ENCODE measurements at regions not wholly inside any gene's neighbourhood (a gene's known extent, or its start where the extent isn't known, plus 50 kb on each side); places are given as distances from the start of the nearest gene placed in this dataset.
"Not testable (repeated sequence)": the region's sequence is repeated elsewhere in the genome, so short reads cannot be mapped to it uniquely, and the experiment has no call there.

DNA sequence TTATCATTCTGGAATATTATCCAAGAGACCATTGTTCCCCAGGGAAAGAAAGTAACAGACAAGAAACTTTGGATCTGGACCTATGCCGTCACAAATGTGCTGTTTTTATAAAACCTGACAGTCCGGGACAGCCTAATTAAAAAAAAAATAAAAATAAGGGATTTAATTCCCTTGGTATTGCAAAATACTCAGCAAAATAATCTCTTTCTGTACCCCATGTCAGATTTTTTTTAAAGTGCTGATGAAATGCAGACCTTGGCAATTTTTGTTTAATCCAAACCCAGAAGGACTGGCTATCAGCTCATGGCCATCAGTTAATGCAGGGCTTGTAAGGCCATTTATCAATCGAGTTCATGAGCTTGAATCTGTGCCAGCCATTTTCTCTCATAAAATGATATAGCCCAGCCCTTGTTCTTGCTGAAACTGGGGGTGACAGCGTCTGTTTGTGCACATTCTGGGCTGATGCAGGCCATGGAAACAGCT, 162.7 kb upstream of the S1PR3 start:
- no peak for DNase-seq (ENCODE audit: low read depth, low spot score)
- H3K27ac ChIP-seq, result no peak overlapping the region

DNA sequence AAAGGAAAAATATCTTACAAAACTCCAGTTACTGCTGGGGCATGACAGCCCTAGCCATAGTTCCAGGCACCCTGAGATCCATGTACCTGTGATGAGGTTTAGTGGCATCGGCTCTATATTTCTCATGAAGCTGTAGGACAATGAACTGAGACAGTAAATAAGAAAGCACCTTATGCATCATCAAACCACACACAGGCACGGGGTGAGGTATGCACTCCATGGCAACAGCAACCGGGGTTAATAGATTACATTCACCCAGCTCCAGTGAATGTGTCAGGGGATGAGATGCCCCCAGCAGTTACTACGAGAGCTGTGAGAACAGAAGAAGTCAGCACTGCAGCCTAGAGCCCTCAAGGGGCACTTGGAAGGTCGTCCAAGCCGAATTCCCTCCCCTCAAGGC, 162.0 kb upstream of the S1PR3 start:
- no peak overlapping the region for H3K27ac ChIP-seq
- DNase-seq (ENCODE audit: low read depth, low spot score), result peak; percentile 12

DNA sequence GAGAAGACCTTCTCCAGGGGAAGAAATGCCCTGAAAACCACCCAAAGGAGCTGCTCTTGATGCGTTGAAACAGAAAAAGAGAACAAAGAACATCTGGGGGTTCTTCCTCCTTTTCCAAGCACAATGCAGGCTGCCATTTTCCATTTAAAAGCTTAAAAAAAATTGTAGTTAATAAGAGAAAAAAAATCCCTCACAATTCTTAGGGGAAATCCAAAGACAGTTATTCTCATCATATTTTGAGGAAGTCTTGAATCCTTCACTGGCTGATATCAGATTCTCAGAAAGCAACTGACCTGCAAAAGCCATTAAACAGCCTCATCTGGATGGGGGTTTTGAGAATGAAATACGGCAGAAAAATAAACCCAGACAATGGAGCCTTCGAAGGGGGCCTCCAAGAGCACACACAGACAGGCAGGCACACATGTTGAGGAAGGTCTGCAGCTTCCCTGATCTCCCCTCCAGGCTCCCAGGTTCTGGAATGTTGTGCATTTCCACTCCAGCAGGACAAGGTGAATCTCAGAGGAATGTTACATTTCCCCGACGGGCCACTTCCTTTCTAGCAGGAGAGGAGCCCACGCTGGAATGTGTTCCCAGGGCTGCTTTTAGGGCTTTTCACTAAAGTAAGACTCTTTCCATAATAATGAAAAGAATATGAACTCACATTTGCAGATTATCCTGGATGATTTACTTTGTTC, 159.4 kb upstream of the S1PR3 start:
- no peak for DNase-seq (ENCODE audit: low read depth, low spot score)

DNA sequence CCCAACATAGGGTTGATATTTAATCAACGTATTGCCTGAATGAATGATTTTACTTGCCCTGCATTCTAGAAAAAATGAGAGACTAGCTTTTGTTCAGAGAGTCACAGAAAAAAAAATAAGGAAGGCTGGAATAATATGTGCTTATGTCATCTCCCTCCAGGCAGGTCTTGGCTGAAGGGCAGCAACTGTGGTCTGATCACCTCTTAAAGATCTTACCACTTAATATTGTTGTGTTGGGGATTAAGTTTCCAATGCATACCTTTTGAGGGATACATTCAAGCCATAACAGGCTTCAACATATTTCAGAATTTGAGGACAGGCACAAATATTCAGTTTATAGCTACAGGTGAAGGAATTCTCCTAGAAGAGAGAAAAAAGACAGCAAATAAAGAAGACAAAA, 157.3 kb upstream of the S1PR3 start:
- DNase-seq (ENCODE audit: low read depth, low spot score), result peak; percentile 37
- H3K27ac ChIP-seq, result no peak overlapping the region

More for the DNA sequence above, 159.4 kb upstream of the S1PR3 start:
- H3K27ac ChIP-seq, result no peak overlapping the region

DNA sequence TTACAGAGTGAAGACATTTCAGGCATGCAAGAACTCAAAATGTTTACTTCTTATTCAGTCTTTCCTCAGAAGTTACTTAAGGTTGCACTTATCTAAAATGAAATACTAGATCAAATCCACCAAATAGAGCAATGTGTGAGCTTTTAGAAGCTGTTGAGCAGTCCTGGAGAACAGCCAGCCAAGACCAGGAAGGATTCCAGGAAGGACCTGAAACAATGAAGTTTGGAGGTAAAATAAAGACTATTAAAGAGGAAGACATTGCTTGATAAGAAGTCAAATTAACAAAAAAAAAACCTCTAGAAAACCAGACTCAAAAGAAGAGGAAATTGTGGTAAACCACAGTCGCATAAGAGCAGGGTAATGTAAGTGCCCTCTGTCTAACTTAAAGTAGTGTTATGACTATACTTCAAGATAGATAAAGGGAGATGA, 156.2 kb upstream of the S1PR3 start:
- H3K27ac ChIP-seq, result no peak overlapping the region
- no peak for DNase-seq (ENCODE audit: low read depth, low spot score)

DNA sequence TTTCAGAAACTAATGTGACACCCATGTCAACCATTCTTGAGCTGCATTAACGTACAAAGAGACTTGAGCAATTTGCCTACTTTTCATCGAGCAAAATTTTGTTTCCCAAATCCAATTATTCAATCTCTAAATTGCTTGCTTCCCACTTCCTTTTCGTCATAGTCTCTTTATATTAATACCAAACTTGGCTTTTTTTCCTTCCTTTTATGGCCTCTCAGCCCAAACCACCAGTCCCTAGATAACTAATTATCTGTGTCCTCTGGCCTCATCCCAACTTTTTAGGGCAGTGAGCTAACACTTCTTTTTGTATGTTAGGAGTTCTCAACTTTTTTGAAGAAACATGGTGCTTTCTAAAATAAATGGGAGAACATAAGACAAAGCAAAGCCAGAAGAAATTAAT, 155.5 kb upstream of the S1PR3 start:
- no peak for DNase-seq (ENCODE audit: low read depth, low spot score)
- no peak overlapping the region for H3K27ac ChIP-seq

DNA sequence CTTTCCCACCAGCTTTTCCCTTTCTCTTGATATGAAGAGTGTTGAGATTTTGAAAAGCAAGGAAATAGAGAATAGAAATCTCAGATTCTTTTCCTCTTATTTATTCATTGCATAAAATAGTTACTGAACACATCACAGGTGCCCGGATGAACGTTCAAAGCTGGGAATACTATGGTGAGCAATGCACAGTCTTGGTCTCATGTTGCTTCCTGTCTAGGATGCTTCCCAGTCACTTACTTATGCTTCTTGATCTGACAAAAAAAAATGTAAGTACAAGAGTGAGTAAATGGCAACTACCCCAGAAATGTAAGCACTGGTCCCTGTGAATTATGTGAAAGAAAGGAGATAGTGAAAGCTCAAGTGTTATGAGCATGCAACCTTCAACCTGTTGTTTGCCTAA, 153.5 kb upstream of the S1PR3 start:
- no peak overlapping the region for H3K27ac ChIP-seq
- DNase-seq (ENCODE audit: low read depth, low spot score), result no peak

DNA sequence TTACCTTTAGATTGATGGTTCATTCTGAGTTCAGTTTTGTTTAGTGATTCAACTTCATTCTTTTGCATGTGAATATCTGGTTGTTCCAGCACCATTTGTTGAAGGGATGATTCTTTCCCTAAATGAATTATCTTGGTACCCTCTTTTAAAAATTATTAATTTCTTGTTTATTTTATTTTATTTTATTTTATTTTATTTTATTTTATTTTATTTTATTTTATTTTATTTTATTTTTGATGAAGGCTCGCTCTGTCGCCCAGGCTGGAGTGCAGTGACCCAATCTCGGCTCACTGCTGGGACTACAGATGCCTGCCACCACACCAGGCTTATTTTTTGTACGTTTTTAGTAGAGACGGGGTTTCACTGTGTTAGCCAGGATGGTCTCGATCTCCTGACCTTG, 141.4 kb upstream of the S1PR3 start:
- H3K27ac ChIP-seq; DNase-seq (ENCODE audit: low read depth, low spot score): not testable (repeated sequence)

DNA sequence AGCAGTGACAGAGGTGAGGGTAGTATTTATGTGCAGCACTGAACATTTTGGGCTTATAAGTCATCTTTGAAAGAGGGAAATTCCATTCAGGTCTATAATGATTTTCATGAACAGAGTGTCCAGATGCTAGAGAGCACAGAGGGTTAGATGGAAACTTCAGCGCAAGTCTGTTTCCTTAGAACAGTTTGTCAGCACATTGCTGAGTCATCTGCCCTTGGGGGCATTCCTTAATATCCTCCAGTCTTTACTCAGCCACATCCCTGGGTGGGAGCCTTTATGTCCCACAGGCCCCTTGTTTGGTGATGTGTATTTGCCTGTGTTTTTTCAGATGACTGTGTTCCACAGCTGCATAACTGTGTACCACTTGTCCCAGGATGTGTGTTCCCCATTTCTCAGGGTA, 138.5 kb upstream of the S1PR3 start:
- H3K27ac ChIP-seq, result no peak overlapping the region
- peak; percentile 40 for DNase-seq (ENCODE audit: low read depth, low spot score)

DNA sequence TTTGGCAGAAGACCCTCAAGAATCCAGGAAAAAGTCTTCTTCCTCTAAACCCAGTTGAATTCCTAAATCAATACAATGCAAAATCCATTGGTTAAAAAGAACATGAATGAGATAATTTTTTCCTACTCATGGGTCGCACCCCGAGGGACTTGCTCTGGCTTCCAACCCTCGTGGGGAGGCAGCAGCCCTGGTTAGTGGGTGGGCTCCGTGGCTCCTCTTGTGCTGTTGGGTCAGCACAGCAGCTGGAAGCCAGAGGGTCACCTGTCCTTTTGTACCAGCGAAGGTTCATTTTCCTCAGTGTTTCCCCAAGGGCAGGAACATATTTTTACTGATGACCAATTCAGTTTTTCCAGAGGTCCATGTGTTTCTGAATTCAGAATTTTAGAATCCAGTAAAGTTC, 120.6 kb upstream of the S1PR3 start:
- DNase-seq (ENCODE audit: low read depth, low spot score), result no peak

DNA sequence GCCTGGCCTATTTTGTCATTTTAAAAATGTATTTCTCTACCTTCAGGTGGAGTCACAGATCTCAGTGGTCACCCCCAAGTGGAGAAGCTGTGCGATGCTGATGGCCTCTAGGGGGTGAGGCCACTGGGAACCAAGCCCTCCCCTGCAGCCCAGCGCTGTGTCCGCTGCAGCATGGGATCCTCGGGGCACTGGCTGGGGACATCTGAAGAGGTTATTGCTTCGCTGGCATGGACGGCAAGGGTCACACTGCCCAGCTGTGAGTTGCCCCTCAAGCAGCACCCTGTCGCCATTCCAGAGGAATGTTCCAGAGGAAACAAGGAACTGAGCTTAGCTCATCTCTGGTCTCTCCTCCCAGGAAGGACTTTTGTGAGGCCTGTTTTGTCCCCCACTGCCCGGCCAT, 119.6 kb upstream of the S1PR3 start:
- no peak overlapping the region for H3K27ac ChIP-seq
- DNase-seq (ENCODE audit: low read depth, low spot score), result no peak

More for the DNA sequence above, 120.6 kb upstream of the S1PR3 start:
- no peak overlapping the region for H3K27ac ChIP-seq

DNA sequence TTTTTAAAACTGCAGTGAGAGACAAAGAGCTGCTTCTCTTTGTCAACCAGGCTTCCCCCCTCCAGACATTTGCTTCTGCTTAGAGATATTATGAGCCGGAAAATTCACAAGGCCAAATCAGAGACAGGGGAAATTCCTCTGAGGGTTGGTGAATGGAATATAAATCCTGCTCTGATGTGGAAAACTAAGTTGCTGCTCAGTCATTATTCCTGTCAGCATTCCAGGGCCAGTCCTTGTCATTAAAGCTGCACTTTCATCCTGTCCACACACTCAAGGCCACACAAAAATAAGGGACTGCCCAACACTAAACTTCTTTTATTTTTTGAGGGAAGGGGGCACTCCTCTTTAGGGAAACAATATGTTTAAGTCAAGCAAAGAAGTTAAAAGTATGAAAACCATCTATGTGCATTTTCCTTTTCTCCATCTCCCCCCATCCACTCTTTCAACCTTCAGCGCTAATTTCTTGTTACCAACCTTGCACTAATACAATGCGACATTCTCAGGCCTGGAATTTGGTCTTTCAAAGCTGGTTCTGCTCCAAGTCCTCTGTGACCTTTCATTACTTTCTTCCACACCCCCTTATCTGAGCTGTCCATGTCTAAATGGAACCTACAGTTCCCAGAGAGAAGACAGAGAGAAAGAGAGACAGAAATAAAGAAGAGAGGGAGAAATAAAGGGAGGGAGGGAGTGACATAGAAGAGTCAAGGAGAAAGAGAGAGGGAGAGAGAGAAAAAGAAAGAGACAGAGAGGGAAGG, 118.9 kb upstream of the S1PR3 start:
- H3K27ac ChIP-seq, result no peak overlapping the region
- no peak for DNase-seq (ENCODE audit: low read depth, low spot score)

DNA sequence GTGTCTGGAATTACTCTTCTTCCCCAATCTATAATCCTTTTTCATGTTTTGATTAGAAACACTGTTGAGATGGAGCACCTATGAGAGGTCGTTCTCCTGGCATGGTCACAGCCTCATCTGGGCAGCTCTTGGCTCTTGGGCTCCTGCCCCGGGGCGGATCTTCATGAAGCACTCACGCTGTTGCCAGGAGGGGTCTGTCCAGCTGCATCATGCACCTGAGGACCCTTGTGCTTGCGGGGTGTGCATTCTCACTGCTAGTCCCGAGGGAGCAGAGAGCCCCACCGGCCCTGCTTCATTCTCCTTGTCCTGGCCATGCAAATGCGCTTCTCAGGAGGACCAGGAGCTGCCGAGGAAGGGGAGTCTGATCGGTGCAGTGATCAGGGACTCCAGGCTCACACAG, 117.6 kb upstream of the S1PR3 start:
- no peak overlapping the region for H3K27ac ChIP-seq

DNA sequence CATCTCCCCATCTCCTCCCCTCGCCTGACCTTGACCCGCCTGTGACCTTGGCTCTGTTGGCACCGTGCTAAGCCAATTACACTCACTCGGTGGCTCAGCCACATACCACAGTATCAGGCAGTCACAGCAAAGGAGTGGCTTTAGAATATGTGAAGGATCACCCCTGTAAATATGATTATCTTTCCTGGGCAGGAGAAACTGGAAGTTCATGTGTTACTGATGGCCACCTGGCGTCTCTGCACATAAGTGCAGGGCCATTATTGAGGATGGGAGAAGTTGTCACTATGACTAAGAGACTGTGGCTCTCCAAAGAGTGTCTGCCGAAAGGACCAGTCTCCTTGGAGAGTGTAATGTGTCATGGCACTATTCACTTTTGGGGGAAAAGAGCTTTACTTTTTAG, 116.9 kb upstream of the S1PR3 start:
- no peak overlapping the region for H3K27ac ChIP-seq

More for the DNA sequence above, 117.6 kb upstream of the S1PR3 start:
- DNase-seq (ENCODE audit: low read depth, low spot score), result no peak

DNA sequence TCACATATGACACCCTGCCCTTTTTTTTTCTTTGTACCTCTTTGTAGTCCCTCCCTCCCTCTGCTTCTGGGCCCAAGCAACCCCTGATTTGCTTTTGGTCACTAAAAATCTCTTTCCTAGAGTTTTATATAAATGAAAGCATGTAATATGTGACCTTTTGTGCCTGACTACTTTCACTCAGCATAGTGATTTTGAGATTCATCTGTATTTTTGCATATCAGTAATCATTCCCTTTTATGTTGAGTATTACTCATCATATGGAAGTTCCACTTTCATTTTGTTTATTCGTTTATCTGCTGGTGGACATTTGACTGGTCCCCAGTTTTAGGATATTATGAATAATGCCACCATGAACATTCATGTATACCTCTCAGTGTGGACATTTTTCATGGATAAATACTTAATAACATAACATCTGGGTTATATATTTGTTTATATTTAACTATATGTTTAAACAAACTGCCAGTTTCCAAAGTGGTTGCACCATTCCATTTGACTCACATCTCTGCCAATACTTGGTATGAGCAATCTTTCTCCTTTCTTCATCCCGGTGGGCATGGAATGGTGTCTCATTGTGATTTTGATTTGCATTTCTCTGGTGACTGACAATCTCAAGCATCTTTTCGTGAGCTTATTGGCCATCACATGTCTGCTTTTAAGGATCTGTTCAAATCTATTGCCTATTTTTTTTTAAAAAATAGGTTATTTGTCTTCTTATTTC, 115.7 kb upstream of the S1PR3 start:
- no peak for DNase-seq (ENCODE audit: low read depth, low spot score)
- H3K27ac ChIP-seq, result no peak overlapping the region

More for the DNA sequence above, 116.9 kb upstream of the S1PR3 start:
- no peak for DNase-seq (ENCODE audit: low read depth, low spot score)

DNA sequence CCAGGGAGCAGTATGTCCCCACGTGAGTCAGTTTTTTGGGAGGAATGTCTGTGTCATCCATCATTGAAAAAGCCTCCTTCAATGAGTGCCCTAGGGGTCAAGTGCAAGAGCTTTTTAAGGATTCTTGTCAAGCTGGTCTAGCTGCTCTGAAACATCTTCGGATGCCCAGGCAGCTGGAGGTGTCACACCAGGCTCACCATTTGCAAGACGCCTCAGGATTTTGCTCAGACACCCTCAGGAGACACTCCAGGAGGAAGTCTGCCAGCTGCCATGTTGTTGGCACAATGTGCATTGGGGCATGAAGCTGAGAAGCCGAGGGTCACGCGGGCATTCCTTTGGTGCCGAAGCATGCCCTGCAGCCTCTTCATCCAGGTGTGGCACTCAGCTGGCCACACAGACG, 111.1 kb upstream of the S1PR3 start:
- DNase-seq (ENCODE audit: low read depth, low spot score), result no peak
- H3K27ac ChIP-seq, result no peak overlapping the region

DNA sequence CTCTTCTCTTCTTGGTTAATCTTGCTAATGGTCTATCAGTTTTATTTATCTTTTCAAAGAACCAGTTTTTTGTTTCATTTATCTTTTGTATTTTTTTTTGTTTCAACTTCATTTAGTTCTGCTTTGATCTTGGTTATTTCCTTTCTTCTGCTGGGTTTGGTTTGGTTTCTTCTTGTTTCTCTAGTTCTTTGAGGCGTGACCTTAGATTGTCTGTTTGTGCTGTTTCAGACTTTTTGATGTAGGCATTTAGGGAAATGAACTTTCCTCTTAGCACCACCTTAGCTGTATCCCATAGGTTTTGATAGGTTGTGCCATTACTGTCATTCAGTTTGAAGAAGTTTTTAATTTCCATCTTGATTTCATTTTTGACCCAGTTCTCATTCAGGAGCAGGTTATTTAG, 107.0 kb upstream of the S1PR3 start:
- H3K27ac ChIP-seq; DNase-seq (ENCODE audit: low read depth, low spot score): not testable (repeated sequence)

DNA sequence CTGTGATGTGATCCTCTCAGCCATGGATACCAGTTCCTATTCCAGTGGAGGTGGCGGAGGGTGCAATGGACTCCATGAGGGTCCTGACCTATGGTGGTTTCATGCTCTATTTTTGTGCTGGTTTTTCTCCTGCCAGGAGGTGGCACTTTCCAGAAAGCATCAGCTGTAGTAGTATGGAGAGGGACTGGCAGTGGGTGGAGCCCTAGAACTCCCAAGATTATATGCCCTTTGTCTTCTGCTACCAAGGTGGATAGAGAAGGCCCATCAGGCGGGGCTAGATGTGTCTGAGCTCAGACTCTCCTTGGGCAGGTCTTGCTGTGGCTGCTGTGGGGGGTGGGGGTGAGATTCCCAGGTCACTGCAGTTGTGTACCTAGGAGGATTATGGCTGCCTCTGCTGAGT, 104.5 kb upstream of the S1PR3 start:
- H3K27ac ChIP-seq; DNase-seq (ENCODE audit: low read depth, low spot score): not testable (repeated sequence)

DNA sequence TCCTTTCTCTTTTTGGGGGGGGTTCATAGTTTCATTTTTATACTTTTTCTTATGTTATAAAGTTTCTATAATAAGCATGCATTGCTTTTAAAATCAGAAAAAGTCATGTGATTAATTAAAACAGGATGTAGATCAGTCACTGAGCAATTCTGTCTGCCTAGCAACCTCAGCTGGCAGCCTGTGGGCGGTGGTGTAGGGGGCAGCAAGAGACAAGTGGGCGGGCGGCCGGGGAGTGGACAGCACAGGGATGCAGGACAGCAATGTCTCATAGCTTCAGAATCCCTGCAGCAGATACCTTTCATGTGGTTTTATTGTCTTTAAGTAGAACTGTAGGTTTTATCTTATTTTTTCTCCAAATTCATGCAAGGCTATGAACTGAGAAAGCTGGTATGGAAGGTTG, 101.9 kb upstream of the S1PR3 start:
- no peak for DNase-seq (ENCODE audit: low read depth, low spot score)
- H3K27ac ChIP-seq, result no peak overlapping the region

DNA sequence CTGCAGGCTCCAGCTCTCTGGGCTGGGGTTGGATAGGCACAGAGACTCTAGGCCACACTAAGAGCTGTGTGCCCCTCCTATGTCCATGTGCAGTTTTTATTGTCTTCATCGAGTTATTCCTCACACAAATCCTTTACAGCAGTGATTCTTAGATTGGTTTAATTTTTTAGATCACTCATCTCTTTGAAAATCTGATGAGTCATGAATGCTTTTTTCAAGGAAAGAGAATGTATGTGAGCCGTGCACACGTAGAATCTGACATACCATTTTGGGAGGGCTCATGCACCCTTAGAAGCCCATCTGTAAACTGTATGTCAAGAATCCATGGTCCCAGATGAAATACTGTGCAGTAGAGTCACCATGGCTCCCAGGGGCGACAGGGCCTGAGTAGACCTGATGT, 100.7 kb upstream of the S1PR3 start:
- DNase-seq (ENCODE audit: low read depth, low spot score), result no peak
- no peak overlapping the region for H3K27ac ChIP-seq

DNA sequence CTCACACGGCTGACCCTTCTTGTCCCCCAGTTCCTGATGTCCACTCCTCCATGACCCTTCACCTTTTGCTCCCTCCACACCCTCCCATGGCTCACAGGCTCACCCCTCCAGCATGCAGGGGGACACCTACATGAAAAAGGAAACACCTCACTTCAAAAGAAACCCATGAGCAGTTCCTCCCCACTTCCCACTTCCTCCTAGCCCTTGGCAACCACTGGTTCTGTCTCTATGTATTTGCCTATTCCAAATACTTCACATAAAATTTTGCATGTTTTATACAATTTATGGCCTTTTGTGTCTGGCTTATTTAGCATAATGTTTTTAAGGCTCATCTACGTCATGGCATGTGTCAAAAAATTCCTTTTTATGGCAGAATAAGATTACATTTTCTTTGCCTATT, 100.2 kb upstream of the S1PR3 start:
- no peak for DNase-seq (ENCODE audit: low read depth, low spot score)
- no peak overlapping the region for H3K27ac ChIP-seq

Data from epithelial cell of prostate (primary cell).